RWPE2 (cell line): ENCODE measurements at regions not wholly inside any gene's neighbourhood (a gene's known extent, or its start where the extent isn't known, plus 50 kb on each side); places are given as distances from the start of the nearest gene placed in this dataset.
"Not testable (repeated sequence)": the region's sequence is repeated elsewhere in the genome, so short reads cannot be mapped to it uniquely, and the experiment has no call there.

Source experiments
- ATAC-seq: fragments of 200-7000 bp; cut with Tn5 transposase; 3 replicates; pipeline ENCODE4 v1.9.1; 2021; ENCODE audit warnings: low read depth
- DNase-seq: peaks from one replicate; pipeline ENCODE4 v3.0.0-alpha.2; 2020; ENCODE audit warnings: low spot score
- H3K27ac ChIP-seq: fragments of 450-650 bp; 2 replicates; pipeline ENCODE4 v1.5.1; 2017; ENCODE audit warnings: mild to moderate bottlenecking; ENCODE audit not compliant: poor library complexity, severe bottlenecking
- H3K27me3 ChIP-seq: fragments of 250-450 bp; sonication (Bioruptor Pico); 2 replicates; pipeline ENCODE4 v1.5.1; 2021; ENCODE audit warnings: mild to moderate bottlenecking, moderate library complexity; ENCODE audit not compliant: insufficient read depth, poor library complexity, severe bottlenecking
- H3K36me3 ChIP-seq: fragments of 250-450 bp; sonication (Bioruptor Pico); 2 replicates; pipeline ENCODE4 v1.5.1; 2020; ENCODE audit warnings: low read depth, mild to moderate bottlenecking, moderate library complexity
- H3K4me1 ChIP-seq: fragments of 250-450 bp; sonication (Bioruptor Pico); 2 replicates; pipeline ENCODE4 v1.5.1; 2021; ENCODE audit warnings: mild to moderate bottlenecking, moderate library complexity; ENCODE audit not compliant: insufficient read depth, poor library complexity, severe bottlenecking
- H3K4me3 ChIP-seq: fragments of 250-450 bp; sonication (Bioruptor Pico); 2 replicates; pipeline ENCODE4 v1.5.1; 2021; ENCODE audit warnings: mild to moderate bottlenecking, moderate library complexity; ENCODE audit not compliant: severe bottlenecking
- H3K9me3 ChIP-seq: fragments of 250-450 bp; sonication (Bioruptor Pico); 2 replicates; pipeline ENCODE4 v1.5.1; 2021; ENCODE audit warnings: mild to moderate bottlenecking, moderate library complexity; ENCODE audit not compliant: severe bottlenecking
- TF ChIP-seq, protein P1 (sequence below): fragments of 450-650 bp; IDR thresholded peaks from one replicate; pipeline ENCODE4 v1.5.1; 2017; ENCODE audit warnings: mild to moderate bottlenecking, moderate library complexity; ENCODE audit not compliant: poor library complexity, severe bottlenecking

DNA sequence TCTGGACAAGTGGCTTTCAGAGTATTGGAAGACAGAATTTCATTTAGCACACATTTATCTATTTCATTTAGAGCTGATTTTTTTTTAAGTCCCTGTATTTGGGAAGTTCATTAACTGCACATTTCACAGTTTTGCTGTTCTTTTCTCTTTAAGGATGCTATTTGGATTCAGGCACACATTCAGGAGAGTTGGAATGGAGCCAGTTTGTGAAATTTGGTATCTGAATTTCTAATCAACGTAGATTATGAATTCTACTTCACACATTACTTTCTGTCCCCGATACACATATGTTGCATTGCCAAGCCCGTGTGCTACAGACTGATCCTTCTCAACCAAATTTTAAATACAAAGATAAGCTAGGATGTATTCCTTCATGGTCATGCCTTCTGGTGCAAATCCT, 503.9 kb downstream of the IRS1 start:
- no peaks in the 10 kb centered on the region for H3K36me3 ChIP-seq
- no peaks in the 10 kb centered on the region for H3K27me3 ChIP-seq
- no peak for DNase-seq
- peaks cover 2% of the 10 kb centered on the region for H3K9me3 ChIP-seq
- no peak overlapping the region for H3K27ac ChIP-seq
- no peak for ATAC-seq
- TF ChIP-seq, protein P1, sequence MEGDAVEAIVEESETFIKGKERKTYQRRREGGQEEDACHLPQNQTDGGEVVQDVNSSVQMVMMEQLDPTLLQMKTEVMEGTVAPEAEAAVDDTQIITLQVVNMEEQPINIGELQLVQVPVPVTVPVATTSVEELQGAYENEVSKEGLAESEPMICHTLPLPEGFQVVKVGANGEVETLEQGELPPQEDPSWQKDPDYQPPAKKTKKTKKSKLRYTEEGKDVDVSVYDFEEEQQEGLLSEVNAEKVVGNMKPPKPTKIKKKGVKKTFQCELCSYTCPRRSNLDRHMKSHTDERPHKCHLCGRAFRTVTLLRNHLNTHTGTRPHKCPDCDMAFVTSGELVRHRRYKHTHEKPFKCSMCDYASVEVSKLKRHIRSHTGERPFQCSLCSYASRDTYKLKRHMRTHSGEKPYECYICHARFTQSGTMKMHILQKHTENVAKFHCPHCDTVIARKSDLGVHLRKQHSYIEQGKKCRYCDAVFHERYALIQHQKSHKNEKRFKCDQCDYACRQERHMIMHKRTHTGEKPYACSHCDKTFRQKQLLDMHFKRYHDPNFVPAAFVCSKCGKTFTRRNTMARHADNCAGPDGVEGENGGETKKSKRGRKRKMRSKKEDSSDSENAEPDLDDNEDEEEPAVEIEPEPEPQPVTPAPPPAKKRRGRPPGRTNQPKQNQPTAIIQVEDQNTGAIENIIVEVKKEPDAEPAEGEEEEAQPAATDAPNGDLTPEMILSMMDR: no peak
- no peaks in the 10 kb centered on the region for H3K4me1 ChIP-seq
- H3K4me3 ChIP-seq: no peak overlapping the region

DNA sequence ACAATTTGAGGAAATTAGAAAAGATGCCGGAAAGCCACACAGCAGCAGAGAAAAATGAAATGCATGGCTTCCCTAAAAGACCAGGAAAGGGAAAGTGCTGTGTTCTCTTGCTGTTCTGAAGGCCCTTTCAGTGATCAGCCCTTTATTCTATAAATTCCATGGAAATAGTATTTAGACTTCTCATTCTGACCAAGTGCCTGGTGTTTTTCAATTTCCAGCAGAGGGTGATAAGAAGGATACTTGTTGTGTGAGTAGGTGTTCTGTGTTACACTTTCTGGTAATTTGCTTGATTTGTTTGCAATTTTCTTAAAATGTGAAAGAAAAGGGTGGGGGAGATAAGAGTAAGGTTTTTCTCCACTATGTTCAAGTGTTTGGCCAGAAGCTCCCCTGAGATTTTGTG, 504.5 kb downstream of the IRS1 start:
- TF ChIP-seq, protein P1: no peak
- Histone ChIP-seq H3K9me3 (peaks cover 2% of the 10 kb centered on the region), H3K27ac (no peak overlapping the region), H3K27me3 (no peaks in the 10 kb centered on the region), H3K4me3 (no peak overlapping the region), H3K36me3 (no peaks in the 10 kb centered on the region), H3K4me1 (no peaks in the 10 kb centered on the region)
- DNase-seq: no peak
- ATAC-seq: no peak

GRCh38 chr2:226291281-226291680, 508.3 kb downstream of the IRS1 start:
- not testable (repeated sequence) for H3K27me3 ChIP-seq, H3K4me3 ChIP-seq, H3K36me3 ChIP-seq, DNase-seq, ATAC-seq, H3K4me1 ChIP-seq, H3K9me3 ChIP-seq, H3K27ac ChIP-seq

DNA sequence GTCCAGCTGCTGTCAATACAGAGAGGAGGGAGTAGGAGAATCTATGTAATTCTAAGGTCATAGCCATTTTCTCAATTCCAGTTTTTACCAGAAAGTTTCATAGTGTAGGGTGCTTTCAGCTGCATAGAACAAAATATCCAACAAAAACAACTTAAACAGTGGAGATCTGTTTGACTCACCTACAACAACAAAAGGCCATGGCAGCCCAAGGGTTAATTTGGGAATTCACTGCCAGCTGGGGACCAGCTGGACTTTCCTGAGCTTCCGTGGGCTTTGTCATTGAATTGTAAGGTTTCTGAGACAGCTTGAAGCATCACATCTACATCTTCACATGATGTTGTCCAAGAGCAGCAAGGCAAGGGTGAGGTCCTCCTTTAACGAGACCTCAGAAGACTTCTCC, 512.7 kb downstream of the IRS1 start:
- ATAC-seq: no peak

GRCh38 chr2:226283796-226284195, 515.8 kb downstream of the IRS1 start:
- Histone ChIP-seq H3K27me3 (no peaks in the 10 kb centered on the region), H3K4me3 (no peak overlapping the region), H3K36me3 (no peaks in the 10 kb centered on the region), H3K27ac (no peak overlapping the region), H3K4me1 (no peaks in the 10 kb centered on the region), H3K9me3 (no peaks in the 10 kb centered on the region)
- ATAC-seq (no peak), DNase-seq (no peak)
- TF ChIP-seq, protein P1: no peak

More for the DNA sequence above, 512.7 kb downstream of the IRS1 start:
- TF ChIP-seq, protein P1: no peak
- no peaks in the 10 kb centered on the region for H3K4me1 ChIP-seq
- DNase-seq: no peak
- no peaks in the 10 kb centered on the region for H3K36me3 ChIP-seq
- H3K27ac ChIP-seq: no peak overlapping the region
- H3K27me3 ChIP-seq: no peaks in the 10 kb centered on the region
- peaks cover 2% of the 10 kb centered on the region for H3K9me3 ChIP-seq
- no peak overlapping the region for H3K4me3 ChIP-seq
